Choroid plexus epithelial cell (primary cell): ENCODE measurements at regions not wholly inside any gene's neighbourhood (a gene's known extent, or its start where the extent isn't known, plus 50 kb on each side); places are given as distances from the start of the nearest gene placed in this dataset.
"Not testable (repeated sequence)": the region's sequence is repeated elsewhere in the genome, so short reads cannot be mapped to it uniquely, and the experiment has no call there.

Experiments
- DNase-seq: peaks from one replicate; pipeline ENCODE4 v3.0.0-alpha.2; 2010; ENCODE audit warnings: low read depth
- H3K4me3 ChIP-seq: 2 replicates; pipeline ENCODE4 v1.5.1; 2011; ENCODE audit warnings: low read depth, mild to moderate bottlenecking, control low read depth, low read length, moderate library complexity
- TF ChIP-seq, protein P1 (sequence below): conservative IDR thresholded peaks from 2 replicates; pipeline ENCODE4 v1.5.1; 2011; ENCODE audit warnings: low read depth, mild to moderate bottlenecking, control low read depth, inconsistent platforms, low read length, moderate library complexity

DNA sequence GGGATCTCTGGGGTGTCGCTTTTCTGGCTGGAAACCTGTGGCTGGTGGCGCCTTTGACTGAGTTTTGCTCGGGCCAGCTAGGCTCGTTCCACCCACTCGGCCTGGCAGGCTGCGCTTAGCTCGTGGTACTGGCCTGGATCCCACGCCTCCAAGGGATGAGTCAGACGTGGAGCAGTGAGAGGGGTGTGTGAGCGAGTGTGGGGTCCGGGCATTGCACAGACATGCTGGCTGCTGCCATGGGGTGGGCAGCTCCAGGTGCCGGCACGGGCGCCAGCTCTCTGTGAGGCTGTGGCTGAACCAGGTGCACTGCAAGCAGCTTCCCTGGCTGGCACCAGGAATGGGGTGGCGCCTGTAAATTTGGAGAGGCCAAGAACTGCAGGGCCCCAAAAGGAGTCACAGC, 63.1 kb upstream of the CACNA2D1 start:
- peak; percentile 63 for DNase-seq
- TF ChIP-seq, protein P1, sequence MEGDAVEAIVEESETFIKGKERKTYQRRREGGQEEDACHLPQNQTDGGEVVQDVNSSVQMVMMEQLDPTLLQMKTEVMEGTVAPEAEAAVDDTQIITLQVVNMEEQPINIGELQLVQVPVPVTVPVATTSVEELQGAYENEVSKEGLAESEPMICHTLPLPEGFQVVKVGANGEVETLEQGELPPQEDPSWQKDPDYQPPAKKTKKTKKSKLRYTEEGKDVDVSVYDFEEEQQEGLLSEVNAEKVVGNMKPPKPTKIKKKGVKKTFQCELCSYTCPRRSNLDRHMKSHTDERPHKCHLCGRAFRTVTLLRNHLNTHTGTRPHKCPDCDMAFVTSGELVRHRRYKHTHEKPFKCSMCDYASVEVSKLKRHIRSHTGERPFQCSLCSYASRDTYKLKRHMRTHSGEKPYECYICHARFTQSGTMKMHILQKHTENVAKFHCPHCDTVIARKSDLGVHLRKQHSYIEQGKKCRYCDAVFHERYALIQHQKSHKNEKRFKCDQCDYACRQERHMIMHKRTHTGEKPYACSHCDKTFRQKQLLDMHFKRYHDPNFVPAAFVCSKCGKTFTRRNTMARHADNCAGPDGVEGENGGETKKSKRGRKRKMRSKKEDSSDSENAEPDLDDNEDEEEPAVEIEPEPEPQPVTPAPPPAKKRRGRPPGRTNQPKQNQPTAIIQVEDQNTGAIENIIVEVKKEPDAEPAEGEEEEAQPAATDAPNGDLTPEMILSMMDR = no peak
- H3K4me3 ChIP-seq = no peak overlapping the region

DNA sequence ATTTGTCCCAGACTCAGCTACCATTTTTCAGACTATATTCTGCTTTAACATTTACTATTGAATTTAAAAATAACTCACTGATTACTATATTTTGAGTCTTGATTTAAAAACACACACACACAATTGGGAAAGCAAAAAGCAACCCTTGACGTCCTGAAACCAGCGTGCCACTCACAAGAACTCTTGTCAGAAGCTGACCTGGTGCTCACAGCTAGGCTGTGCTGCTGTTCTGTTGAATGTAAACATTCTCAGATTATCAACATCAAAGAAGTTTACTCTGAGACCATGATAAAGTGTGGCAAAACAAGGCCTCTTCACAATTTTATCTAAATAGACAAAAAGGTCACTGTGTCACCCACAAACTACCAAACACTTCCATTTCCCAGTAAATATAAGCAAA, 62.6 kb upstream of the CACNA2D1 start:
- DNase-seq = peak; percentile 60
- H3K4me3 ChIP-seq = no peak overlapping the region
- TF ChIP-seq, protein P1 = peak; percentile 55

DNA sequence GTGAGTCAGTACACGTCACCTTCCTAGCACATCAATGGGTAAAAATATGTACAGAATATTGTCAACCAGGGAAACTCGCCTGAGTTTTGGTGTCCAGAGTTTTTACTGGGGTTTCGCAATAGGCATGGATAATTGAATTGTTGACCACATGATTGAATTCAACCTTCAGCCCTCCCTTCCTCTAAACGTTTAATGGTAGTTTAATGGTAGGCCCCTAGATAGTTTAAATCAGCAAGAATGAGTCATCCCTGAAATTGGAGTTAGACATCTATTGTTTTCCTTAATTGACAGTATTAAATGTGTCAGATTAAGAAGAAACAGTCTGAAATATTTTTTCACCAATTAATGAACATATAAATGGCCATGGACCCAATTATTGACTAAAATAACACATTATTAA, 57.8 kb upstream of the CACNA2D1 start:
- DNase-seq = no peak

DNA sequence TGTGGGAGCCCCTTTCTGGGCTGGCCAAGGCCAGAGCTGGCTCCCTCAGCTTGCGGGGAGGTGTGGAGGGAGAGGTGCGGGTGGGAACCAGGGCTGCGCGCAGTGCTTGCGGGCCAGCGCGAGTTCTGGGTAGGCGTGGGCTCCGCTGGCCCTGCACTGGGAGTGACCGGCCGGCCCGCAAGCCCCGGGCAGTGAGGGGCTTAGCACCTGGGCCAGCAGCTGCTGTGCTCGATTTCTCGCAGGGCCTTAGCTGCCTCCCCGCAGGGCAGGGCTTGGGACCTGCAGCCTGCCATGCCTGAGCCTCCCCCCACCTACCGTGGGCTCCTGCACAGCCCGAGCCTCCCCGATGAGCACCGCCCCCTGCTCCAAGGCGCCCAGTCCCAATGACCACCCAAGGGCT, 56.0 kb upstream of the CACNA2D1 start:
- H3K4me3 ChIP-seq, DNase-seq: not testable (repeated sequence)

More for the DNA sequence above, 57.8 kb upstream of the CACNA2D1 start:
- no peak overlapping the region for H3K4me3 ChIP-seq
- TF ChIP-seq, protein P1 = no peak

DNA sequence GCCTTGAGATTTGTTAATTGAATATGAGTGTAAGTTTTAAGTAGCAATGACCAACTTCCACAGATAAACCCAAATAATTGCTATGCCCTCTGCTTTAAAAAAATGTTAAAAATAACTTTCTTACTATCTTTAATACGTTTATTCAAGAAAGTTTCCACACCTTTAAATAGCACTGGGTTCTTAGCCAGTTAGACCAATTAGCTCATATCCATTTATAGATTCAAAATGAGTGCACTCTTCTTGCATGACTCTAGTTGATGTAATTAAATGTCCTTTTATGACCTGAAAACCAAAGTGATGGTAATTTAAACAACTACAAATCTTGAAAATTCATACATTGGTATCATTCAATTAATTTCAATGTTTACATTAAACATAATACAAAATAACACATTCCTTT, 50.8 kb upstream of the CACNA2D1 start:
- TF ChIP-seq, protein P1 = no peak
- DNase-seq = no peak
- H3K4me3 ChIP-seq = no peak overlapping the region
